Stimulated activated naive CD8-positive, alpha-beta T cell treated with anti-CD3 and anti-CD28 coated beads, Interleukin-15, amount 100 ng/mL, for 72 hours (primary cell): ENCODE measurements at regions not wholly inside any gene's neighbourhood (a gene's known extent, or its start where the extent isn't known, plus 50 kb on each side); places are given as distances from the start of the nearest gene placed in this dataset.

Experiments
- ATAC-seq: fragments of 150-1000 bp; cut with Tn5 transposase; 2 replicates; pipeline ENCODE4 v1.10.0; 2021; ENCODE audit warnings: mild to moderate bottlenecking, moderate library complexity
- DNase-seq, 2 donors: peaks; one replicate each; pipeline ENCODE4 v3.0.0; 2021 to 2022
- H3K27ac Mint-ChIP-seq, 2 donors: one replicate each; pipeline ENCODE4 v1.8.0; 2022; ENCODE audit warnings: mild to moderate bottlenecking in 2 of 2, mixed read lengths in 2 of 2, moderate library complexity in 2 of 2
- H3K27me3 Mint-ChIP-seq: one replicate; pipeline ENCODE4 v1.8.0; 2022; ENCODE audit warnings: mixed read lengths
- H3K4me1 Mint-ChIP-seq: one replicate; pipeline ENCODE4 v1.8.0; 2022; ENCODE audit warnings: mild to moderate bottlenecking, mixed read lengths
- H3K4me3 Mint-ChIP-seq, 2 donors: one replicate each; pipeline ENCODE4 v1.8.0; 2022; ENCODE audit warnings: mild to moderate bottlenecking in 2 of 2, mixed read lengths in 2 of 2, moderate library complexity in 1 of 2
- H3K9me3 Mint-ChIP-seq, 2 donors: one replicate each; pipeline ENCODE4 v1.8.0; 2022; ENCODE audit warnings: mixed read lengths in 2 of 2

GRCh38 chr12:43078976-43079375 is 473.0 kb downstream of the ADAMTS20 start:
- H3K27ac Mint-ChIP-seq, result no peak overlapping the region
- no peaks in the 10 kb centered on the region for H3K4me1 Mint-ChIP-seq
- no peaks in the 10 kb centered on the region for H3K27me3 Mint-ChIP-seq
- H3K4me3 Mint-ChIP-seq, result no peak overlapping the region
- H3K9me3 Mint-ChIP-seq, result peaks cover 17 to 20% of the 10 kb centered on the region in 2 donors
- ATAC-seq (no peak), DNase-seq (no peak)

GRCh38 chr12:43072431-43072830 is 479.6 kb downstream of the ADAMTS20 start:
- Mint-ChIP-seq H3K27me3 (no peaks in the 10 kb centered on the region), H3K27ac (no peak overlapping the region), H3K9me3 (peaks cover 0 to 4% of the 10 kb centered on the region in 2 donors), H3K4me3 (no peak overlapping the region), H3K4me1 (no peaks in the 10 kb centered on the region)
- ATAC-seq (no peak), DNase-seq (no peak)

GRCh38 chr12:43069768-43070221 is 480.2 kb upstream of the PRICKLE1 start:
- Mint-ChIP-seq H3K9me3 (peaks cover 0 to 8% of the 10 kb centered on the region in 2 donors), H3K4me1 (no peaks in the 10 kb centered on the region), H3K27me3 (no peaks in the 10 kb centered on the region), H3K4me3 (no peak overlapping the region), H3K27ac (no peak overlapping the region)
- no peak for DNase-seq
- no peak for ATAC-seq

GRCh38 chr12:43066471-43066870 is 476.9 kb upstream of the PRICKLE1 start:
- DNase-seq (no peak), ATAC-seq (no peak)
- Mint-ChIP-seq H3K4me1 (no peaks in the 10 kb centered on the region), H3K27ac (no peak overlapping the region), H3K27me3 (no peaks in the 10 kb centered on the region), H3K9me3 (peaks cover 0 to 9% of the 10 kb centered on the region in 2 donors), H3K4me3 (no peak overlapping the region)

- Mint-ChIP-seq H3K4me1 (no peaks in the 10 kb centered on the region), H3K4me3 (no peak overlapping the region), H3K9me3 (peaks cover 0 to 9% of the 10 kb centered on the region in 2 donors), H3K27ac (no peak overlapping the region), H3K27me3 (no peaks in the 10 kb centered on the region)
- DNase-seq (no peak), ATAC-seq (no peak)
These were observed 474.1 kb upstream of the PRICKLE1 start for GRCh38 chr12:43063650-43064049.

- H3K27me3 Mint-ChIP-seq, result no peaks in the 10 kb centered on the region
- ATAC-seq (no peak), DNase-seq (no peak)
- H3K4me3 Mint-ChIP-seq, result no peak overlapping the region
- peaks cover 0 to 9% of the 10 kb centered on the region in 2 donors for H3K9me3 Mint-ChIP-seq
- H3K4me1 Mint-ChIP-seq, result no peaks in the 10 kb centered on the region
- no peak overlapping the region for H3K27ac Mint-ChIP-seq
These were observed 472.8 kb upstream of the PRICKLE1 start for GRCh38 chr12:43062201-43062895.

GRCh38 chr12:43060742-43061141 is 471.2 kb upstream of the PRICKLE1 start:
- Mint-ChIP-seq H3K27ac (no peak overlapping the region), H3K27me3 (no peaks in the 10 kb centered on the region), H3K4me1 (no peaks in the 10 kb centered on the region), H3K9me3 (peaks cover under 1 to 5% of the 10 kb centered on the region in 2 donors), H3K4me3 (no peak overlapping the region)
- DNase-seq (no peak), ATAC-seq (no peak)

- Mint-ChIP-seq H3K27ac (no peak overlapping the region), H3K9me3 (peaks cover 5 to 8% of the 10 kb centered on the region in 2 donors), H3K27me3 (no peaks in the 10 kb centered on the region), H3K4me1 (no peaks in the 10 kb centered on the region), H3K4me3 (no peak overlapping the region)
- DNase-seq (no peak), ATAC-seq (no peak)
These were observed 469.1 kb upstream of the PRICKLE1 start for GRCh38 chr12:43058616-43059015.

- no peak for DNase-seq
- ATAC-seq, result no peak
- Mint-ChIP-seq H3K4me3 (no peak overlapping the region), H3K9me3 (peaks cover 5 to 8% of the 10 kb centered on the region in 2 donors), H3K27ac (no peak overlapping the region), H3K27me3 (no peaks in the 10 kb centered on the region), H3K4me1 (no peaks in the 10 kb centered on the region)
These were observed 468.0 kb upstream of the PRICKLE1 start for GRCh38 chr12:43057566-43057965.

- DNase-seq, result no peak
- H3K27me3 Mint-ChIP-seq, result no peaks in the 10 kb centered on the region
- no peak overlapping the region for H3K4me3 Mint-ChIP-seq
- H3K4me1 Mint-ChIP-seq, result no peaks in the 10 kb centered on the region
- peaks cover 0 to 8% of the 10 kb centered on the region in 2 donors for H3K9me3 Mint-ChIP-seq
- ATAC-seq, result no peak
- H3K27ac Mint-ChIP-seq, result no peak overlapping the region
These were observed 464.5 kb upstream of the PRICKLE1 start for GRCh38 chr12:43054085-43054484.

- H3K4me1 Mint-ChIP-seq, result no peaks in the 10 kb centered on the region
- ATAC-seq (no peak), DNase-seq (no peak)
- peaks cover 0 to 8% of the 10 kb centered on the region in 2 donors for H3K9me3 Mint-ChIP-seq
- H3K27ac Mint-ChIP-seq, result no peak overlapping the region
- H3K4me3 Mint-ChIP-seq, result no peak overlapping the region
- H3K27me3 Mint-ChIP-seq, result no peaks in the 10 kb centered on the region
These were observed 462.9 kb upstream of the PRICKLE1 start for GRCh38 chr12:43052441-43052840.

- H3K4me1 Mint-ChIP-seq, result no peaks in the 10 kb centered on the region
- H3K9me3 Mint-ChIP-seq, result peaks cover 0 to 5% of the 10 kb centered on the region in 2 donors
- H3K4me3 Mint-ChIP-seq, result no peak overlapping the region
- H3K27ac Mint-ChIP-seq, result no peak overlapping the region
- no peak for ATAC-seq
- no peaks in the 10 kb centered on the region for H3K27me3 Mint-ChIP-seq
- no peak for DNase-seq
These were observed 454.7 kb upstream of the PRICKLE1 start for GRCh38 chr12:43044241-43044640.

GRCh38 chr12:43038991-43039390 is 449.4 kb upstream of the PRICKLE1 start:
- H3K4me1 Mint-ChIP-seq, result no peaks in the 10 kb centered on the region
- H3K27me3 Mint-ChIP-seq, result no peaks in the 10 kb centered on the region
- peaks cover 15 to 16% of the 10 kb centered on the region in 2 donors for H3K9me3 Mint-ChIP-seq
- no peak for ATAC-seq
- no peak for DNase-seq
- H3K4me3 Mint-ChIP-seq, result no peak overlapping the region
- no peak overlapping the region for H3K27ac Mint-ChIP-seq

GRCh38 chr12:43029971-43030370 is 440.4 kb upstream of the PRICKLE1 start:
- H3K9me3 Mint-ChIP-seq, result peaks cover 10 to 26% of the 10 kb centered on the region in 2 donors
- no peak for DNase-seq
- H3K27ac Mint-ChIP-seq, result no peak overlapping the region
- no peak overlapping the region for H3K4me3 Mint-ChIP-seq
- H3K27me3 Mint-ChIP-seq, result no peaks in the 10 kb centered on the region
- no peaks in the 10 kb centered on the region for H3K4me1 Mint-ChIP-seq
- ATAC-seq, result no peak

- no peaks in the 10 kb centered on the region for H3K27me3 Mint-ChIP-seq
- DNase-seq (no peak), ATAC-seq (no peak)
- H3K4me3 Mint-ChIP-seq, result no peak overlapping the region
- H3K4me1 Mint-ChIP-seq, result no peaks in the 10 kb centered on the region
- peaks cover 0 to 16% of the 10 kb centered on the region in 2 donors for H3K9me3 Mint-ChIP-seq
- H3K27ac Mint-ChIP-seq, result no peak overlapping the region
These were observed 439.3 kb upstream of the PRICKLE1 start for GRCh38 chr12:43028826-43029225.

- DNase-seq (no peak), ATAC-seq (no peak)
- Mint-ChIP-seq H3K9me3 (peaks cover 0 to 4% of the 10 kb centered on the region in 2 donors), H3K27ac (no peak overlapping the region), H3K4me3 (no peak overlapping the region), H3K27me3 (no peaks in the 10 kb centered on the region), H3K4me1 (no peaks in the 10 kb centered on the region)
These were observed 433.3 kb upstream of the PRICKLE1 start for GRCh38 chr12:43022838-43023237.
